ENCODE measurements at regions not wholly inside any gene's neighbourhood (a gene's known extent, or its start where the extent isn't known, plus 50 kb on each side); places are given as distances from the start of the nearest gene placed in this dataset.

DNA sequence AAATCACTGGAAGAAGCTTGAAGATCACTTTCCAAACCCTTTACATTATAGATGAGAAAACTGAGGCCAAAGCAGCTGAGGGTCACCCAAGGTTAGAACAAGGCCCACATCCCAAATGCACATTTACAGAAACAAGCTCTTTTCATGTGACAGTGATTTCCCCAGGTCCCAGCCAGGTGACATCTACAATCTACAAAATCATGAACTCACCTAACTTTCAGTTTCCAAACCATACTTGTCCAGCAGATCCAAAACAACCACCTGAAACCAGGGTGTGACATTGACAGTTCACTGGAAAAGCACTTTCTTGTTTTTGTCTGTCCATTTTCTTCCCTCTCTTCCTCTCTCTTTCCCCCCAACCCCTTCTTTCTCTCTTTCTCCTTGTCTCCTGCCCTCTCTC is 132.2 kb upstream of the PRICKLE2 start:
- Histone ChIP-seq H3K4me2 (ENCODE audit: insufficient read depth, low read length) (no peak overlapping the region), H3K9ac (ENCODE audit: low read depth, low read length) (no peak overlapping the region), H4K20me1 (ENCODE audit: insufficient read depth, low read length) (no peaks in the 10 kb centered on the region), H3K79me2 (ENCODE audit: insufficient read depth, low read length) (no peaks in the 10 kb centered on the region), H3K4me3 (ENCODE audit: low read depth in 1 of 2, low read length in 2 of 2) (no peak overlapping the region), H3K9me3 (ENCODE audit: insufficient read depth, low read length, severe bottlenecking) (no peaks in the 10 kb centered on the region), H3K4me1 (ENCODE audit: insufficient read depth, low read length) (no peaks in the 10 kb centered on the region), H3K36me3 (ENCODE audit: insufficient read depth, low read length) (no peaks in the 10 kb centered on the region), H3K27ac (ENCODE audit: low read length) (no peak overlapping the region), H3K27me3 (ENCODE audit: insufficient read depth, low read length, poor library complexity) (no peaks in the 10 kb centered on the region), H2AFZ (ENCODE audit: low read depth, low read length) (no peak overlapping the region)
- DNase-seq (no peak), ATAC-seq (ENCODE audit: insufficient read depth, low read depth) (no peak)
- TF ChIP-seq, protein P1, sequence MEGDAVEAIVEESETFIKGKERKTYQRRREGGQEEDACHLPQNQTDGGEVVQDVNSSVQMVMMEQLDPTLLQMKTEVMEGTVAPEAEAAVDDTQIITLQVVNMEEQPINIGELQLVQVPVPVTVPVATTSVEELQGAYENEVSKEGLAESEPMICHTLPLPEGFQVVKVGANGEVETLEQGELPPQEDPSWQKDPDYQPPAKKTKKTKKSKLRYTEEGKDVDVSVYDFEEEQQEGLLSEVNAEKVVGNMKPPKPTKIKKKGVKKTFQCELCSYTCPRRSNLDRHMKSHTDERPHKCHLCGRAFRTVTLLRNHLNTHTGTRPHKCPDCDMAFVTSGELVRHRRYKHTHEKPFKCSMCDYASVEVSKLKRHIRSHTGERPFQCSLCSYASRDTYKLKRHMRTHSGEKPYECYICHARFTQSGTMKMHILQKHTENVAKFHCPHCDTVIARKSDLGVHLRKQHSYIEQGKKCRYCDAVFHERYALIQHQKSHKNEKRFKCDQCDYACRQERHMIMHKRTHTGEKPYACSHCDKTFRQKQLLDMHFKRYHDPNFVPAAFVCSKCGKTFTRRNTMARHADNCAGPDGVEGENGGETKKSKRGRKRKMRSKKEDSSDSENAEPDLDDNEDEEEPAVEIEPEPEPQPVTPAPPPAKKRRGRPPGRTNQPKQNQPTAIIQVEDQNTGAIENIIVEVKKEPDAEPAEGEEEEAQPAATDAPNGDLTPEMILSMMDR (IDR thresholded peaks at IDR 0.05; ENCODE audit: borderline replicate concordance, extremely low read depth, low read length, poor library complexity, severe bottlenecking), result no peak
- no peak for TF ChIP-seq EZH2 (IDR thresholded peaks at IDR 0.05; ENCODE audit: borderline replicate concordance, low read depth, low read length, severe bottlenecking)

DNA sequence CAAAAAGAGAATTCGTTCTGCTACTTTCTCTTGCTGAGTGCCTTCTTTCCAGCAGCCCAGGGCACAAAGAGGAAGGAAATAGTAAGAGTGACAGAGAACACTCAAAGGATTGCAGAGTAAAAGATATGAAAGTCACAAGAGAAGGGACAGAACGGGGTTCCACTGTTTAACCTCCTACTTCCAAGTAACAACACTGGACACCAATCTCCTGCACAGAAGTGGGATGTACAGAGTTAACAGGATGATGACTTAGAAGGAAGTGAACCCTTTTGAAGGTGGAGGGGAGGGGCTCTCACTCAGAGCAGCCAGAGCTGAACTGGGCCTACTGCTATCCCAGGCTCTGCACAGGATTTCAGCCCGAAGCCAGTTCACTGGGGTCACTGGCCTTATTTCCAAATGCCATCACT is 130.1 kb upstream of the PRICKLE2 start:
- H3K4me2 ChIP-seq (ENCODE audit: insufficient read depth, low read length), result no peak overlapping the region
- no peaks in the 10 kb centered on the region for H3K79me2 ChIP-seq (ENCODE audit: insufficient read depth, low read length)
- H3K4me1 ChIP-seq (ENCODE audit: insufficient read depth, low read length), result no peaks in the 10 kb centered on the region
- no peaks in the 10 kb centered on the region for H3K9me3 ChIP-seq (ENCODE audit: insufficient read depth, low read length, severe bottlenecking)
- no peak overlapping the region for H3K27ac ChIP-seq (ENCODE audit: low read length)
- no peak for TF ChIP-seq EZH2 (IDR thresholded peaks at IDR 0.05; ENCODE audit: borderline replicate concordance, low read depth, low read length, severe bottlenecking)
- TF ChIP-seq, protein P1 (IDR thresholded peaks at IDR 0.05; ENCODE audit: borderline replicate concordance, extremely low read depth, low read length, poor library complexity, severe bottlenecking), result no peak
- H4K20me1 ChIP-seq (ENCODE audit: insufficient read depth, low read length), result no peaks in the 10 kb centered on the region
- no peak for ATAC-seq (ENCODE audit: insufficient read depth, low read depth)
- no peak overlapping the region for H3K9ac ChIP-seq (ENCODE audit: low read depth, low read length)
- H3K36me3 ChIP-seq (ENCODE audit: insufficient read depth, low read length), result no peaks in the 10 kb centered on the region
- no peak overlapping the region for H3K4me3 ChIP-seq (ENCODE audit: low read depth in 1 of 2, low read length in 2 of 2)
- H3K27me3 ChIP-seq (ENCODE audit: insufficient read depth, low read length, poor library complexity), result no peaks in the 10 kb centered on the region
- H2AFZ ChIP-seq (ENCODE audit: low read depth, low read length), result no peak overlapping the region
- no peak for DNase-seq

DNA sequence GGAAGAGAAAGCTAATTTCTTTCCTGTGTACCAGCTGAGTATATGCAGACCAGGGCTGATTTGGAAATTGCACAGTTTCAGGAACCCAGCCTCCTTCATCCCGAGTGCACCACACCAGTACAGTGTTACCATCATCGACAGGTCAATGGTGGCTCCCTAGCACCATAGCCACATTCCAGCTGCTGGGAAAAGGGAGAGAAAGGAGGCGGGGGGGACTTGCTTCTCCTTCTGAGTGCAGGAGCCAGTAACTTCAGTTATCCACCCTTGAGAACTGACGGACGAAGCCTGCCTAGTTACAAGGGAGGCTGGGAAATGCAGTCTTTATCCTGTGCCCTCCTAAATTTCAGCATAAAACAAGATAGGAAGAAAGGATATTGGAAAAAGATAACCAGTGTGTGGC is 129.7 kb upstream of the PRICKLE2 start:
- Histone ChIP-seq H3K36me3 (ENCODE audit: insufficient read depth, low read length) (no peaks in the 10 kb centered on the region), H3K4me2 (ENCODE audit: insufficient read depth, low read length) (no peak overlapping the region), H3K4me1 (ENCODE audit: insufficient read depth, low read length) (no peaks in the 10 kb centered on the region), H3K9me3 (ENCODE audit: insufficient read depth, low read length, severe bottlenecking) (no peaks in the 10 kb centered on the region), H3K4me3 (ENCODE audit: low read depth in 1 of 2, low read length in 2 of 2) (no peak overlapping the region), H3K27ac (ENCODE audit: low read length) (no peak overlapping the region), H2AFZ (ENCODE audit: low read depth, low read length) (no peak overlapping the region), H3K27me3 (ENCODE audit: insufficient read depth, low read length, poor library complexity) (no peaks in the 10 kb centered on the region), H4K20me1 (ENCODE audit: insufficient read depth, low read length) (no peaks in the 10 kb centered on the region), H3K9ac (ENCODE audit: low read depth, low read length) (no peak overlapping the region), H3K79me2 (ENCODE audit: insufficient read depth, low read length) (no peaks in the 10 kb centered on the region)
- no peak for TF ChIP-seq EZH2 (IDR thresholded peaks at IDR 0.05; ENCODE audit: borderline replicate concordance, low read depth, low read length, severe bottlenecking)
- TF ChIP-seq, protein P1 (IDR thresholded peaks at IDR 0.05; ENCODE audit: borderline replicate concordance, extremely low read depth, low read length, poor library complexity, severe bottlenecking), result no peak
- ATAC-seq (ENCODE audit: insufficient read depth, low read depth), result no peak
- no peak for DNase-seq

DNA sequence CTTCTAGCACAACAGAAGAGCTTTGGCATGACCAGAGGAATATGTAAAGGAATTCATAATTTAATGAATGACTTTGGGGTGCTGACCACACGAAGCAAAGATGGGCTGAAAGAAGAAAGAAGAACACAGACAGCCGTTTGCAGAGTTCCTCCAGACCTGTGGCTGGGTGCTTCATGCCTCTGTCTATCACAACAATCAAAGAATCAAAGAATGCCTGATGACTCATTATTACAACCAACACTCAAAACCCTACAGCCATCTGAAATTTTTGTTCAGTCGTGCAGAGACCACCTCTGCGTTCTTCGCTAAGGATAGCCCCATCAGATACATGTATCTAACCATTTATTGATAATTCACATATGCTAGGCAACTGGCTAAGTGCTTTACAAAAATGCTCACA is 129.0 kb upstream of the PRICKLE2 start:
- Histone ChIP-seq H3K79me2 (ENCODE audit: insufficient read depth, low read length) (no peaks in the 10 kb centered on the region), H3K27ac (ENCODE audit: low read length) (no peak overlapping the region), H2AFZ (ENCODE audit: low read depth, low read length) (no peak overlapping the region), H3K9me3 (ENCODE audit: insufficient read depth, low read length, severe bottlenecking) (no peaks in the 10 kb centered on the region), H3K9ac (ENCODE audit: low read depth, low read length) (no peak overlapping the region), H4K20me1 (ENCODE audit: insufficient read depth, low read length) (no peaks in the 10 kb centered on the region), H3K27me3 (ENCODE audit: insufficient read depth, low read length, poor library complexity) (no peaks in the 10 kb centered on the region), H3K4me2 (ENCODE audit: insufficient read depth, low read length) (no peak overlapping the region), H3K36me3 (ENCODE audit: insufficient read depth, low read length) (no peaks in the 10 kb centered on the region), H3K4me1 (ENCODE audit: insufficient read depth, low read length) (no peaks in the 10 kb centered on the region), H3K4me3 (ENCODE audit: low read depth in 1 of 2, low read length in 2 of 2) (no peak overlapping the region)
- ATAC-seq (ENCODE audit: insufficient read depth, low read depth) (no peak), DNase-seq (no peak)
- TF ChIP-seq, protein P1 (IDR thresholded peaks at IDR 0.05; ENCODE audit: borderline replicate concordance, extremely low read depth, low read length, poor library complexity, severe bottlenecking), result no peak
- no peak for TF ChIP-seq EZH2 (IDR thresholded peaks at IDR 0.05; ENCODE audit: borderline replicate concordance, low read depth, low read length, severe bottlenecking)
